Neural progenitor cell (in vitro differentiated cells): ENCODE measurements at regions not wholly inside any gene's neighbourhood (a gene's known extent, or its start where the extent isn't known, plus 50 kb on each side); places are given as distances from the start of the nearest gene placed in this dataset.

Experiments used
- DNase-seq: peaks from one replicate; pipeline ENCODE4 v3.0.0-alpha.2; 2016; ENCODE audit warnings: low spot score
- H2AFZ ChIP-seq: fragments of 200-600 bp; sonication (generic); replicated peaks from 2 replicates; pipeline ENCODE4 v1.6.1; 2016; ENCODE audit warnings: antibody characterized with exemption
- H3F3A ChIP-seq: fragments of 200-600 bp; sonication (generic); 2 replicates; pipeline ENCODE4 v1.6.1; 2016; ENCODE audit warnings: antibody characterized with exemption, low read depth
- H3K27ac ChIP-seq: fragments of 200-600 bp; sonication (generic); 2 replicates; pipeline ENCODE4 v1.5.1; 2016; ENCODE audit warnings: mild to moderate bottlenecking
- H3K27me3 ChIP-seq: fragments of 200-600 bp; sonication (generic); 2 replicates; pipeline ENCODE4 v1.6.1; 2016; ENCODE audit warnings: mild to moderate bottlenecking, moderate library complexity
- H3K36me3 ChIP-seq: fragments of 200-600 bp; sonication (generic); 2 replicates; pipeline ENCODE4 v1.5.1; 2016
- H3K4me1 ChIP-seq: fragments of 200-600 bp; sonication (generic); 2 replicates; pipeline ENCODE4 v1.6.1; 2016; ENCODE audit warnings: mixed run types
- H3K4me2 ChIP-seq: fragments of 200-600 bp; sonication (generic); 2 replicates; pipeline ENCODE4 v1.6.1; 2016
- H3K4me3 ChIP-seq: fragments of 200-600 bp; sonication (generic); 2 replicates; pipeline ENCODE4 v1.5.1; 2016
- H3K79me2 ChIP-seq: fragments of 200-600 bp; sonication (generic); 2 replicates; pipeline ENCODE4 v1.6.1; 2016; ENCODE audit warnings: low read depth
- H3K9ac ChIP-seq: fragments of 200-600 bp; sonication (generic); 2 replicates; pipeline ENCODE4 v1.6.1; 2016
- H3K9me3 ChIP-seq: fragments of 200-600 bp; sonication (generic); 2 replicates; pipeline ENCODE4 v1.5.1; 2016; ENCODE audit warnings: low read depth
- H4K20me1 ChIP-seq: fragments of 200-600 bp; sonication (generic); 2 replicates; pipeline ENCODE4 v1.6.1; 2016; ENCODE audit warnings: low read depth
- H3K27ac Mint-ChIP-seq: 3 replicates; pipeline ENCODE4 v1.8.0; 2021; ENCODE audit warnings: mixed read lengths
- H3K27me3 Mint-ChIP-seq: 2 replicates; pipeline ENCODE4 v1.8.0; 2022; ENCODE audit warnings: low read depth, mild to moderate bottlenecking, inconsistent platforms, moderate library complexity, mixed read lengths; ENCODE audit not compliant: insufficient read depth
- H3K36me3 Mint-ChIP-seq: 3 replicates; pipeline ENCODE4 v1.8.0; 2021; ENCODE audit warnings: mixed read lengths
- H3K4me1 Mint-ChIP-seq: 3 replicates; pipeline ENCODE4 v1.8.0; 2021; ENCODE audit warnings: mixed read lengths
- H3K4me3 Mint-ChIP-seq: 3 replicates; pipeline ENCODE4 v1.8.0; 2021; ENCODE audit warnings: mild to moderate bottlenecking, moderate library complexity, mixed read lengths
- H3K9me3 Mint-ChIP-seq: 3 replicates; pipeline ENCODE4 v1.8.0; 2020; ENCODE audit warnings: mixed read lengths
- CTCF ChIP-seq: fragments of 200-600 bp; sonication (generic); IDR thresholded peaks from 2 replicates; pipeline ENCODE4 v1.5.1; 2017; ENCODE audit warnings: antibody characterized with exemption, mild to moderate bottlenecking
- EZH2 ChIP-seq: fragments of 200-600 bp; sonication (generic); IDR thresholded peaks from 2 replicates; pipeline ENCODE4 v1.6.1; 2017; ENCODE audit warnings: antibody characterized with exemption, mild to moderate bottlenecking, moderate library complexity
- EZH2phosphoT487 ChIP-seq: fragments of 200-600 bp; sonication (generic); IDR thresholded peaks from 2 replicates; pipeline ENCODE4 v1.6.1; 2017; ENCODE audit warnings: antibody characterized with exemption

DNA sequence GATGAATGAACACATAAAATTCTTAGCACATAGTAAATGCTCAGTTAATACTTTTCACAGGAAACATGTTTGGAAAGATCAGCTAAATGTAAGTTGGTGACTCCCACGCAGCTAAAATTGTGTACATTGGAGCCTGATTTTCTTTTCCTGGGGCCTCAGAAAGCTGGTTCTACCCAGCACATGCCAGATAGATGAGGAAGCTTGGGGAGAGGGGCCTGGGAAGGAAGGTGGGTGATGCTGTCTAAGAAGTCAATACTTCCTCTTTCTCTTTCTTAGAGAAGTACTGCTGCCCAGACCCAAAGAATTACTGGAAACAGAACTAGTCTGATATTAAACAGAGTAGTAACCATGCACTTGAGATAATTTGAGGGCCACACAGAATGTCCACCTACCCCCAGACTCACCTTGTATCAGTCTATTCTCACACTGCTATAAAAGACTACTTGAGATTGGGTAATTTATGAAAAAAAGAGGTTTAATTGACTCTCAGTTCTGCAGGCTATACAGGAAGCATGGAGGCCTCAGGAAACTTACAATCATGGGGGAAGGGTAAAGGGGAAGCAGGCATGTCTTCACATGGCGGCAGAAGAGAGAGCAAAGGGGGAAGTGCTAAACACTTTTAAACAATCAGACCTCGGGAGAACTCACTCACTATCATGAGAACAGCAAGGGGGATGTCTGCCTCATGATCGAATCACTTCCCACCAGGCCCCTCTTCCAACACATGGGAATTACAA, 123.3 kb upstream of the MED13L start:
- H3K4me1 Mint-ChIP-seq: no peaks in the 10 kb centered on the region
- Histone ChIP-seq H3K4me3 (no peak overlapping the region), H3K4me1 (no peaks in the 10 kb centered on the region), H3K27ac (no peak overlapping the region), H3K79me2 (no peaks in the 10 kb centered on the region), H3K9ac (no peak overlapping the region), H3K27me3 (no peaks in the 10 kb centered on the region), H3K4me2 (no peak overlapping the region), H3F3A (no peaks in the 10 kb centered on the region), H4K20me1 (no peaks in the 10 kb centered on the region), H2AFZ (no peak overlapping the region), H3K9me3 (no peaks in the 10 kb centered on the region), H3K36me3 (no peaks in the 10 kb centered on the region)
- no peak for TF ChIP-seq EZH2
- no peak for TF ChIP-seq EZH2phosphoT487
- no peak for TF ChIP-seq CTCF
- no peak overlapping the region for H3K4me3 Mint-ChIP-seq
- peaks cover 17% of the 10 kb centered on the region for H3K27me3 Mint-ChIP-seq
- H3K36me3 Mint-ChIP-seq: no peaks in the 10 kb centered on the region
- DNase-seq: no peak
- no peak overlapping the region for H3K27ac Mint-ChIP-seq
- peaks cover 30% of the 10 kb centered on the region for H3K9me3 Mint-ChIP-seq

DNA sequence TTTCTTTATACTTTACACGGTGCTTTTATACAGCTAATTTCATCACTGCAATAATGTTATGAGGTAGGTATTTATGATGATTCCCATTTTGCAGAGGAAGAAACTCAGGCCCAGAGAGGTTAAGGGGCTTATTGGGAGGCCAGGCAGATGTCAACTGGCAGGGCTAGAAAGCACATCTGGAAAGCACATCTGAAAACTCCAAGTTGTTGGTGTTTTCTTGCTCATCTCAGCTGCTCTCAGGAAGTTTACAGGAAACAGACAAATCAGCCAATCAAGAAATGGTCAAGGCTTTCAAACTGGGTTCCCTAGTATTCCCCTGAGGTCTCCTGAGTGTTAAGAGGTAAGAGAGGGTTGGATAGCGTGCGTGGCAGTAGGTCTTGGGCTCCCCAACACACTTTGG, 124.1 kb upstream of the MED13L start:
- Mint-ChIP-seq H3K9me3 (peaks cover 30% of the 10 kb centered on the region), H3K27ac (no peak overlapping the region), H3K4me1 (peaks cover under 1% of the 10 kb centered on the region), H3K27me3 (peaks cover 17% of the 10 kb centered on the region), H3K36me3 (no peaks in the 10 kb centered on the region), H3K4me3 (no peak overlapping the region)
- no peak overlapping the region for H3K9ac ChIP-seq
- H3F3A ChIP-seq: no peaks in the 10 kb centered on the region
- H4K20me1 ChIP-seq: no peaks in the 10 kb centered on the region
- no peak overlapping the region for H2AFZ ChIP-seq
- H3K27ac ChIP-seq: no peak overlapping the region
- no peak overlapping the region for H3K4me2 ChIP-seq
- no peak overlapping the region for H3K4me3 ChIP-seq
- DNase-seq: no peak
- H3K36me3 ChIP-seq: no peaks in the 10 kb centered on the region
- no peaks in the 10 kb centered on the region for H3K9me3 ChIP-seq
- H3K27me3 ChIP-seq: no peaks in the 10 kb centered on the region
- H3K79me2 ChIP-seq: no peaks in the 10 kb centered on the region
- TF ChIP-seq EZH2phosphoT487 (no peak), CTCF (no peak), EZH2 (no peak)
- H3K4me1 ChIP-seq: no peaks in the 10 kb centered on the region

DNA sequence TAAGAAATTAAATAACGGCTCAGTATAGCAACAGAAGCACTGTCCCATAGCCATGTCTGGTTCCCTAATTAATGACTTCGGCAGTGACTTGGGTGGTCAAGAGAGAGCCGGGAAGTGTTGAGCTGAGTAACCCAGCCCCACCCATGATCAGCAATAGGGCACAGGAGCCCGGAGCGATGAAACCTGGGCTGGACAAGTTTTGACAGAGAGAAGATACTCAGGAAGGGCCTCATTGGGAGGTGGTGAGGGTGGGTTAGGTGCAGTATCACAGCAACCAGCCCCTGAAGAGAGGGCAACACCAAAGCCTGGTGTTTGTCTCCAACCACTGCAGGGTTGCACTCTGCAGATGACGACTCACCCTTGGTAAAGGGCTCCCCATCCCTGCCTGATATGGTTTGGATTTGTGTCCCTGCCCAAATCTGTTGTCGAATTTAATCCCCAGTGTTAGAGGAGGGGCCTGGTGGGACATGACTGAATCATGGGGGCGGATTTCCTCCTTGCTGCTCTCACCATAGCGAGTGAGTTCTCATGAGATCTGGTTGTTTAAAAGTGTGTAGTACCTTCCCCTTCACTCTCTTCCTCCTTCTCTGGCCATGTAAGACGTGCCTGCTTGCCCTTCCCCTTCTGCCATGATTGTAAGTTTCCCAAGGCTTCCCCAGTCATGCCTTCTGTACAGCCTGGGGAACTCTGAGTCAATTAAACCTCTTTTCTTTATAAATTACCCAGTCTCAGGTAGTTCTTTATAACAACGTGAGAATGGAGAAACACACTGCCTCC, 124.9 kb upstream of the MED13L start:
- Histone ChIP-seq H3K9me3 (no peaks in the 10 kb centered on the region), H3K4me3 (no peak overlapping the region), H3K27me3 (no peaks in the 10 kb centered on the region), H3K4me1 (no peaks in the 10 kb centered on the region), H4K20me1 (no peaks in the 10 kb centered on the region), H3K79me2 (no peaks in the 10 kb centered on the region), H3K9ac (no peak overlapping the region), H2AFZ (no peak overlapping the region), H3F3A (no peaks in the 10 kb centered on the region), H3K36me3 (no peaks in the 10 kb centered on the region), H3K27ac (no peak overlapping the region), H3K4me2 (no peak overlapping the region)
- no peak overlapping the region for H3K4me3 Mint-ChIP-seq
- H3K27me3 Mint-ChIP-seq: peaks cover 17% of the 10 kb centered on the region
- no peaks in the 10 kb centered on the region for H3K36me3 Mint-ChIP-seq
- no peak for TF ChIP-seq EZH2phosphoT487
- TF ChIP-seq CTCF: no peak
- TF ChIP-seq EZH2: no peak
- H3K9me3 Mint-ChIP-seq: peaks cover 25% of the 10 kb centered on the region
- peak overlapping the region; percentile 11 for H3K27ac Mint-ChIP-seq
- H3K4me1 Mint-ChIP-seq: peaks cover 5% of the 10 kb centered on the region
- no peak for DNase-seq
